ENCODE measurements at regions not wholly inside any gene's neighbourhood (a gene's known extent, or its start where the extent isn't known, plus 50 kb on each side); places are given as distances from the start of the nearest gene placed in this dataset.

DNA sequence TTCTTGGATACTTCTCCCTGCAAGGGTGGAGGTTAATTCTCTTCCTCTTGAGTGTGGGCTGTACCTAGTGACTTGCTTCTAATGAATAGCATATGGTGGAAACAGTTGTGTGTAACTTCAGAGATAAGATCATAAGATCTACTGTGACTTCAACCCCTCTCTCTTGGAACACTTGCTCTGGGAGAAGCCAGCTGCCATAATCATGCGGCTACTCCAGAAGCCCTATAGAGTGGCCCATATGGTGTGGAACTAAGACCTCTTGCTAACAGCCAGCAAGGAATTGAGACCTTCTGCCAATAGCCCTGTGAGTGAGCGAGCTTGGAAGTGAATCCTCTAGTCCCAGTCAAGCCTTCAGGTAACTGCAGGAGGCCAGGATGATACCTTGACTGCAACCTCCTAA is 81.1 kb downstream of the RBMX2 start:
- TF ChIP-seq, protein P1, sequence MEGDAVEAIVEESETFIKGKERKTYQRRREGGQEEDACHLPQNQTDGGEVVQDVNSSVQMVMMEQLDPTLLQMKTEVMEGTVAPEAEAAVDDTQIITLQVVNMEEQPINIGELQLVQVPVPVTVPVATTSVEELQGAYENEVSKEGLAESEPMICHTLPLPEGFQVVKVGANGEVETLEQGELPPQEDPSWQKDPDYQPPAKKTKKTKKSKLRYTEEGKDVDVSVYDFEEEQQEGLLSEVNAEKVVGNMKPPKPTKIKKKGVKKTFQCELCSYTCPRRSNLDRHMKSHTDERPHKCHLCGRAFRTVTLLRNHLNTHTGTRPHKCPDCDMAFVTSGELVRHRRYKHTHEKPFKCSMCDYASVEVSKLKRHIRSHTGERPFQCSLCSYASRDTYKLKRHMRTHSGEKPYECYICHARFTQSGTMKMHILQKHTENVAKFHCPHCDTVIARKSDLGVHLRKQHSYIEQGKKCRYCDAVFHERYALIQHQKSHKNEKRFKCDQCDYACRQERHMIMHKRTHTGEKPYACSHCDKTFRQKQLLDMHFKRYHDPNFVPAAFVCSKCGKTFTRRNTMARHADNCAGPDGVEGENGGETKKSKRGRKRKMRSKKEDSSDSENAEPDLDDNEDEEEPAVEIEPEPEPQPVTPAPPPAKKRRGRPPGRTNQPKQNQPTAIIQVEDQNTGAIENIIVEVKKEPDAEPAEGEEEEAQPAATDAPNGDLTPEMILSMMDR (IDR thresholded peaks at IDR 0.05; ENCODE audit: borderline replicate concordance, extremely low read depth, low read length, poor library complexity, severe bottlenecking), result no peak
- no peak for TF ChIP-seq EZH2 (IDR thresholded peaks at IDR 0.05; ENCODE audit: borderline replicate concordance, low read depth, low read length, severe bottlenecking)

All from DND-41 (cell line).